ENCODE measurements at regions not wholly inside any gene's neighbourhood (a gene's known extent, or its start where the extent isn't known, plus 50 kb on each side); places are given as distances from the start of the nearest gene placed in this dataset.

GRCh38 chr2:187989925-187990623 lies 301.6 kb upstream of the GULP1 start:
- TF ChIP-seq, protein P1, sequence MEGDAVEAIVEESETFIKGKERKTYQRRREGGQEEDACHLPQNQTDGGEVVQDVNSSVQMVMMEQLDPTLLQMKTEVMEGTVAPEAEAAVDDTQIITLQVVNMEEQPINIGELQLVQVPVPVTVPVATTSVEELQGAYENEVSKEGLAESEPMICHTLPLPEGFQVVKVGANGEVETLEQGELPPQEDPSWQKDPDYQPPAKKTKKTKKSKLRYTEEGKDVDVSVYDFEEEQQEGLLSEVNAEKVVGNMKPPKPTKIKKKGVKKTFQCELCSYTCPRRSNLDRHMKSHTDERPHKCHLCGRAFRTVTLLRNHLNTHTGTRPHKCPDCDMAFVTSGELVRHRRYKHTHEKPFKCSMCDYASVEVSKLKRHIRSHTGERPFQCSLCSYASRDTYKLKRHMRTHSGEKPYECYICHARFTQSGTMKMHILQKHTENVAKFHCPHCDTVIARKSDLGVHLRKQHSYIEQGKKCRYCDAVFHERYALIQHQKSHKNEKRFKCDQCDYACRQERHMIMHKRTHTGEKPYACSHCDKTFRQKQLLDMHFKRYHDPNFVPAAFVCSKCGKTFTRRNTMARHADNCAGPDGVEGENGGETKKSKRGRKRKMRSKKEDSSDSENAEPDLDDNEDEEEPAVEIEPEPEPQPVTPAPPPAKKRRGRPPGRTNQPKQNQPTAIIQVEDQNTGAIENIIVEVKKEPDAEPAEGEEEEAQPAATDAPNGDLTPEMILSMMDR (conservative IDR thresholded peaks at IDR 0.05): no peak
- no peaks in the 10 kb centered on the region for H3K36me3 Mint-ChIP-seq
- H3K9me3 Mint-ChIP-seq: no peaks in the 10 kb centered on the region
- no peak for DNase-seq (ENCODE audit: extremely low spot score, unreplicated experiment)
- no peaks in the 10 kb centered on the region for H3K27me3 Mint-ChIP-seq
- no peak overlapping the region for H3K27ac Mint-ChIP-seq
- H3K4me1 Mint-ChIP-seq (ENCODE audit: unreplicated experiment): peaks cover 22% of the 10 kb centered on the region
- H3K4me3 Mint-ChIP-seq: no peak overlapping the region

DNA sequence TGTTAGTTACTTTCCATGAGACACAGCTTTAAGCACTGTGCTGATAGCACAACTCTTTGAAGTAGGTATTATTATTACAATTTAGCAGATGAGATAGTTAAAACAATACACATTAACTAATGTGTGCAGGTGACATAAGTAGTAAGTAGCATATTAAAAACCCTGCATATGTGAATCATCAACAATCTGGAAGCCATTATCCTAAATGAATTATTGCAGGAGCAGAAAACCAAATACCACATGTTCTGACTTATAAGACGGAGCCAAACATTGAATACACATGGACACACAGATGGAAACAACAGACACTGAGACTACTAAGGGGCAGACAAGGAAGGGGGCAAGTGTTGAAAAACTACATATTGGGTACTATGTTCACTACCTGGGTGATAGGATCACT lies 300.3 kb upstream of the GULP1 start:
- H3K4me3 Mint-ChIP-seq: no peak overlapping the region
- no peaks in the 10 kb centered on the region for H3K36me3 Mint-ChIP-seq
- H3K27ac Mint-ChIP-seq: no peak overlapping the region
- H3K4me1 Mint-ChIP-seq (ENCODE audit: unreplicated experiment): peaks cover 22% of the 10 kb centered on the region
- no peaks in the 10 kb centered on the region for H3K9me3 Mint-ChIP-seq
- no peaks in the 10 kb centered on the region for H3K27me3 Mint-ChIP-seq
- TF ChIP-seq, protein P1 (conservative IDR thresholded peaks at IDR 0.05): no peak
- DNase-seq (ENCODE audit: extremely low spot score, unreplicated experiment): no peak

GRCh38 chr2:187994464-187995331 lies 297.0 kb upstream of the GULP1 start:
- no peak overlapping the region for H3K27ac Mint-ChIP-seq
- TF ChIP-seq, protein P1 (conservative IDR thresholded peaks at IDR 0.05): no peak
- H3K9me3 Mint-ChIP-seq: no peaks in the 10 kb centered on the region
- H3K27me3 Mint-ChIP-seq: no peaks in the 10 kb centered on the region
- DNase-seq (ENCODE audit: extremely low spot score, unreplicated experiment): no peak
- no peaks in the 10 kb centered on the region for H3K36me3 Mint-ChIP-seq
- H3K4me3 Mint-ChIP-seq: no peak overlapping the region
- peaks cover 17% of the 10 kb centered on the region for H3K4me1 Mint-ChIP-seq (ENCODE audit: unreplicated experiment)

DNA sequence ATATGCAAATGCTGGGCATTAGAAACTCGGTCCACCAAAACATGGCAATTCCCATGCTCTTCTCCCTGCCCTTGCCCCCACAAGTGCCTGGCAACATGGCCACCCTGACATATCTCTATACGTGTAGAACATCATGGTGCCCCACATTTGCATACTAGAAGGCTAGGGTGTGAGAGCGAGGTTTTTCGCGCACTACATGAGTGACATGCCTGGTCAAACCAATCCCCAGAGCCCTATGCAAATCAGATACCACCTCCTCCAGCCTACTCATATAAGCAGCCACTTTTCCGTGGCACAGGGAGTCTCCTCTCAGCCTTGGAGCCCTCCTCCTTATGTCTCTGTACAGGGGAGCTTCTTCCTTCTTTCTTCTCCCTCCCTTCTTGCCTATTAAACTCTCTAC lies 296.1 kb upstream of the GULP1 start:
- H3K27ac Mint-ChIP-seq: no peak overlapping the region
- H3K4me3 Mint-ChIP-seq: no peak overlapping the region
- TF ChIP-seq, protein P1 (conservative IDR thresholded peaks at IDR 0.05): no peak
- H3K4me1 Mint-ChIP-seq (ENCODE audit: unreplicated experiment): peaks cover 21% of the 10 kb centered on the region
- DNase-seq (ENCODE audit: extremely low spot score, unreplicated experiment): no peak
- no peaks in the 10 kb centered on the region for H3K36me3 Mint-ChIP-seq
- no peaks in the 10 kb centered on the region for H3K9me3 Mint-ChIP-seq
- no peaks in the 10 kb centered on the region for H3K27me3 Mint-ChIP-seq

- no peaks in the 10 kb centered on the region for H3K9me3 Mint-ChIP-seq
- no peaks in the 10 kb centered on the region for H3K27me3 Mint-ChIP-seq
- H3K4me3 Mint-ChIP-seq: no peak overlapping the region
- peaks cover 19% of the 10 kb centered on the region for H3K4me1 Mint-ChIP-seq (ENCODE audit: unreplicated experiment)
- H3K27ac Mint-ChIP-seq: no peak overlapping the region
- no peaks in the 10 kb centered on the region for H3K36me3 Mint-ChIP-seq
- DNase-seq (ENCODE audit: extremely low spot score, unreplicated experiment): no peak
- TF ChIP-seq, protein P1 (conservative IDR thresholded peaks at IDR 0.05): no peak
Observed at GRCh38 chr2:187996630-187997029, 295.0 kb upstream of the GULP1 start.

Data from type B pancreatic cell (in vitro differentiated cells).